GM04503 (cell line): ENCODE measurements at regions not wholly inside any gene's neighbourhood (a gene's known extent, or its start where the extent isn't known, plus 50 kb on each side); places are given as distances from the start of the nearest gene placed in this dataset.

Experiments used
- DNase-seq: peaks from one replicate; pipeline ENCODE4 v3.0.0-alpha.2; 2012; ENCODE audit warnings: low read depth

GRCh38 chr1:147852706-147853225 lies 49.8 kb upstream of the GJA8 start:
- DNase-seq, result no peak
